ENCODE measurements at regions not wholly inside any gene's neighbourhood (a gene's known extent, or its start where the extent isn't known, plus 50 kb on each side); places are given as distances from the start of the nearest gene placed in this dataset.

DNA sequence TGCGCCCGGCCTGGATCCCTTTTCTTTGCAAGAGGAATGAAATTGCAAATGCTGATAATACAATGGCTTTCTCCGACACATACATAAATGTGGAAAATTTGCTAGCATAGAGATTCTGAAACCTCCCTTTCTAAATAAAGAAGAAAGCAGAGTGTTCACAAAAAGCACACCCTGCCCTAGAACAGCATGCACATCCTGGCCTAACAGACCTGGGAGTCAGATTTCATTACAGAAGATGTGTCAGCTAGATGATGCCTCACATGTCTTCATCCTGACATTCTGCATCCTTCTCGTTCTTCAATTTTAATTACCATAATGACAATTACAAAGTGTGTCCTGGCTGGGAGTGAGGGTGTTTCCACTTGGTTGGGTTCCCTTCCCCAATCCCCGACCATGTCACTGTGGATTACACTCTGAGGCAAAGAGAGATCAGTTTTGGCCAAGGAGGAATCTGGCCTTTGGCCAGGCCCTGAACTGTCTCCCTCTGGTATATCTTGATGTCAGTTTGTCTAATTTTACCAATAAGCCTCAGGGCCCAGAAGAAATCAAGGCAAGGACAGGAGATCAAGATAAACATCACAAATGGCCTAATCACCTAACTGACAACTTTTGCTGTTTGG is 104.9 kb upstream of the SPATA12 start:
- no peak for DNase-seq
- intact Hi-C loops (cut with DNase I; ENCODE audit: low total_unique reads), result no loop called here
- Histone ChIP-seq H3K9me3 (no peaks in the 10 kb centered on the region), H3K4me1 (peaks cover 0 to 7% (median 3%) of the 10 kb centered on the region in 4 donors), H3K4me3 (no peak overlapping the region), H3K27me3 (no peaks in the 10 kb centered on the region), H3K27ac (no peak overlapping the region), H3K36me3 (peaks cover 0 to 5% (median 0%) of the 10 kb centered on the region in 4 donors)
- no peak for TF ChIP-seq POLR2A (IDR thresholded peaks at IDR 0.05)
- no peak for TF ChIP-seq POLR2AphosphoS5 (IDR thresholded peaks at IDR 0.05)
- TF ChIP-seq EP300 (IDR thresholded peaks at IDR 0.05), result no peak
- no peak for TF ChIP-seq CTCF (IDR thresholded peaks at IDR 0.05)
- 87 to 95% (median 90%) methylated on average over 5 of the region's 5 CpGs for WGBS, 5 donors

- H3K4me3 ChIP-seq, result no peak overlapping the region
- intact Hi-C loops (cut with DNase I; ENCODE audit: low total_unique reads), result no loop called here
- H3K4me1 ChIP-seq, result peaks cover 0 to 7% (median 3%) of the 10 kb centered on the region in 4 donors
- no peak overlapping the region for H3K27ac ChIP-seq
- TF ChIP-seq CTCF (IDR thresholded peaks at IDR 0.05), result no peak
- TF ChIP-seq EP300 (IDR thresholded peaks at IDR 0.05), result no peak
- no peak for TF ChIP-seq POLR2AphosphoS5 (IDR thresholded peaks at IDR 0.05)
- no peak for TF ChIP-seq POLR2A (IDR thresholded peaks at IDR 0.05)
- H3K27me3 ChIP-seq, result no peaks in the 10 kb centered on the region
- DNase-seq, result peak in 1 of 2 donors; percentile 27
- peaks cover 0 to 5% (median 0%) of the 10 kb centered on the region in 4 donors for H3K36me3 ChIP-seq
- no peaks in the 10 kb centered on the region for H3K9me3 ChIP-seq
- WGBS, 5 donors, result 83 to 100% (median 89%) methylated on average over 1 of the region's 1 CpG
Measured at GRCh38 chr3:56954125-56954524, 106.3 kb upstream of the SPATA12 start.

DNA sequence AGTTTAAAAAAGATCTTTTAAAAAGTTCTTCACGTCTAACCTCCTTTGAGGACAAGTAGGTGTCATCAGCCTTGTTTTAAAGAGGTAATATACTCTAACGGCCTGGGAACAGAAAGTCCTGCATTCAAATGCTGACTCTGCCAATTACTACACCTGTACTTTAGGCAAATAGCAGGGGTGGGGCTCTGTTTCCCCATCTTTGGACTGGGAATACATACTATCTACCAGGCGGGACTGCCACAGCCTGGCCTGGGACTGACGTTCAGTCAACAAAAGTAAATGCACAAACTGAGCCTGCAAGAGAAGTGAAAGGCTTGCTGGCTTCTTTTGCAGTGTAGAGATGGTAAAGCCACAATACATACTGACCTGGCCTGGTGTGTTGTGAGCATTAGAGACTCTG is 107.6 kb upstream of the SPATA12 start:
- WGBS, 5 donors, result 41 to 70% (median 48%) methylated on average over 4 of the region's 4 CpGs
- Histone ChIP-seq H3K4me1 (peaks cover 0 to 7% (median 3%) of the 10 kb centered on the region in 4 donors), H3K27me3 (no peaks in the 10 kb centered on the region), H3K27ac (peak overlapping the region in 1 of 5 donors; percentile 28), H3K36me3 (peaks cover 0 to 5% (median 0%) of the 10 kb centered on the region in 4 donors), H3K9me3 (no peaks in the 10 kb centered on the region), H3K4me3 (no peak overlapping the region)
- TF ChIP-seq POLR2AphosphoS5 (IDR thresholded peaks at IDR 0.05), result no peak
- TF ChIP-seq POLR2A (IDR thresholded peaks at IDR 0.05), result no peak
- no peak for TF ChIP-seq CTCF (IDR thresholded peaks at IDR 0.05)
- TF ChIP-seq EP300 (IDR thresholded peaks at IDR 0.05), result no peak
- DNase-seq, result peak in 1 of 2 donors; percentile 57
- intact Hi-C loops (cut with DNase I; ENCODE audit: low total_unique reads), result no loop called here

GRCh38 chr3:56952061-56952460 is 108.4 kb upstream of the SPATA12 start:
- DNase-seq, result no peak
- peaks cover 0 to 7% (median 3%) of the 10 kb centered on the region in 4 donors for H3K4me1 ChIP-seq
- intact Hi-C loops (cut with DNase I; ENCODE audit: low total_unique reads), result no loop called here
- H3K27me3 ChIP-seq, result no peaks in the 10 kb centered on the region
- H3K27ac ChIP-seq, result no peak overlapping the region
- H3K9me3 ChIP-seq, result no peaks in the 10 kb centered on the region
- no peak overlapping the region for H3K4me3 ChIP-seq
- H3K36me3 ChIP-seq, result no peaks in the 10 kb centered on the region
- TF ChIP-seq POLR2AphosphoS5 (IDR thresholded peaks at IDR 0.05) (no peak), EP300 (IDR thresholded peaks at IDR 0.05) (no peak), CTCF (IDR thresholded peaks at IDR 0.05) (no peak), POLR2A (IDR thresholded peaks at IDR 0.05) (no peak)
- 38 to 91% (median 83%) methylated on average over 1 of the region's 1 CpG for WGBS, 5 donors

Data from stomach (tissue), 8 donors.